Panc1 (cell line): ENCODE measurements at regions not wholly inside any gene's neighbourhood (a gene's known extent, or its start where the extent isn't known, plus 50 kb on each side); places are given as distances from the start of the nearest gene placed in this dataset.

Source experiments
- ATAC-seq: fragments of 200-7000 bp; cut with Tn5 transposase; 2 replicates; pipeline ENCODE4 v1.9.1; 2020; ENCODE audit warnings: mild to moderate bottlenecking, moderate library complexity
- BruUV-seq: library from RNA; stranded (reverse); fragments of 400-500 nt; replicated peaks from 2 replicates; lab custom pipeline; 2021; lab: Mats Ljungman, UMichigan
- CTCF ChIA-PET: fragments of 300-600 bp; sonication (Branson Sonifier 250); formaldehyde crosslinking; loops from one replicate; lab custom pipeline; 2022; ENCODE audit warnings: antibody characterized with exemption; lab: Charles Lee
- POLR2A ChIA-PET: fragments of 300-600 bp; sonication (Branson Sonifier 250); formaldehyde crosslinking; loops from one replicate; lab custom pipeline; 2022; ENCODE audit warnings: antibody characterized with exemption; lab: Charles Lee
- DNase-seq: peaks from one replicate; pipeline ENCODE4 v3.0.0-alpha.2; 2010; ENCODE audit warnings: low read depth, low spot score
- H3K27ac ChIP-seq: 2 replicates; pipeline ENCODE4 v1.5.1; 2011; ENCODE audit warnings: mild to moderate bottlenecking, low read length, inconsistent platforms
- H3K27me3 ChIP-seq: fragments of 200-500 bp; sonication (Bioruptor generic); 2 replicates; pipeline ENCODE4 v1.6.0; 2014; ENCODE audit warnings: low read length, inconsistent platforms; ENCODE audit not compliant: control insufficient read depth, insufficient read depth
- H3K36me3 ChIP-seq: fragments of 200-500 bp; sonication (Bioruptor generic); 2 replicates; pipeline ENCODE4 v1.5.1; 2014; ENCODE audit warnings: inconsistent platforms, mild to moderate bottlenecking, low read length, moderate library complexity; ENCODE audit not compliant: control insufficient read depth, insufficient read depth
- H3K4me1 ChIP-seq: 2 replicates; pipeline ENCODE4 v1.5.1; 2011; ENCODE audit warnings: inconsistent platforms, mild to moderate bottlenecking, low read length, moderate library complexity; ENCODE audit not compliant: control insufficient read depth, insufficient read depth
- H3K4me3 ChIP-seq, 2 experiments: 2 replicates each; pipeline ENCODE4 v1.5.1; 2011 to 2012; ENCODE audit warnings: low read depth in 2 of 2, low read length in 2 of 2, mild to moderate bottlenecking in 2 of 2, inconsistent platforms in 1 of 2, moderate library complexity in 1 of 2
- H3K9me3 ChIP-seq: fragments of 200-500 bp; sonication (Bioruptor generic); 2 replicates; pipeline ENCODE4 v1.5.1; 2014; ENCODE audit warnings: low read depth, mild to moderate bottlenecking, inconsistent platforms, low read length, moderate library complexity; ENCODE audit not compliant: control insufficient read depth, insufficient read depth
- CTCF ChIP-seq: fragments of 450-650 bp; IDR thresholded peaks from 2 replicates; pipeline ENCODE4 v1.5.1; 2017; ENCODE audit warnings: mild to moderate bottlenecking
- POLR2AphosphoS5 ChIP-seq: IDR thresholded peaks from 2 replicates; pipeline ENCODE4 v1.6.1; 2012; ENCODE audit warnings: mild to moderate bottlenecking, low read depth, low read length, moderate library complexity
- SIN3A ChIP-seq: IDR thresholded peaks from 2 replicates; pipeline ENCODE4 v1.6.1; 2012; ENCODE audit warnings: low read depth, mild to moderate bottlenecking, low read length, moderate library complexity, borderline replicate concordance; ENCODE audit not compliant: insufficient read depth
- TCF7L2 ChIP-seq: IDR thresholded peaks from 2 replicates; pipeline ENCODE4 v1.6.1; 2011; ENCODE audit warnings: mild to moderate bottlenecking, low read depth, low read length, inconsistent platforms
- in situ Hi-C: cut with HindIII; loops from 2 replicates; pipeline ENCODE4 v1.10.0; 2016; ENCODE audit warnings: low sequenced_read_pairs, low pct_unique_long_range_greater_than_20kb
- intact Hi-C: fragments of 100-400 bp; cut with micrococcal nuclease; formaldehyde crosslinking; loops from one replicate; pipeline ENCODE4 v1.10.0; 2022; ENCODE audit not compliant: unreplicated experiment
- TF ChIP-seq, protein P1 (sequence below), 2 experiments: IDR thresholded peaks; 2 replicates each; pipeline ENCODE4 v1.6.1; 2011 to 2012; ENCODE audit warnings: low read depth in 2 of 2, control low read depth in 1 of 2, low read length in 1 of 2, mild to moderate bottlenecking in 1 of 2, moderate library complexity in 1 of 2; ENCODE audit not compliant: insufficient read depth in 1 of 2

- Histone ChIP-seq H3K36me3 (no peaks in the 10 kb centered on the region), H3K27me3 (no peaks in the 10 kb centered on the region), H3K4me1 (no peaks in the 10 kb centered on the region), H3K27ac (no peak overlapping the region), H3K9me3 (no peaks in the 10 kb centered on the region), H3K4me3 (no peak overlapping the region)
- DNase-seq: no peak
- ChIA-PET CTCF (no interaction called here), POLR2A (no interaction called here)
- no peak for ATAC-seq
- BruUV-seq: no TSS peak
- in situ Hi-C loops (no loop called here), intact Hi-C loops (no loop called here)
- TF ChIP-seq CTCF (no peak), POLR2AphosphoS5 (no peak), TCF7L2 (no peak), SIN3A (no peak)
- TF ChIP-seq, protein P1, sequence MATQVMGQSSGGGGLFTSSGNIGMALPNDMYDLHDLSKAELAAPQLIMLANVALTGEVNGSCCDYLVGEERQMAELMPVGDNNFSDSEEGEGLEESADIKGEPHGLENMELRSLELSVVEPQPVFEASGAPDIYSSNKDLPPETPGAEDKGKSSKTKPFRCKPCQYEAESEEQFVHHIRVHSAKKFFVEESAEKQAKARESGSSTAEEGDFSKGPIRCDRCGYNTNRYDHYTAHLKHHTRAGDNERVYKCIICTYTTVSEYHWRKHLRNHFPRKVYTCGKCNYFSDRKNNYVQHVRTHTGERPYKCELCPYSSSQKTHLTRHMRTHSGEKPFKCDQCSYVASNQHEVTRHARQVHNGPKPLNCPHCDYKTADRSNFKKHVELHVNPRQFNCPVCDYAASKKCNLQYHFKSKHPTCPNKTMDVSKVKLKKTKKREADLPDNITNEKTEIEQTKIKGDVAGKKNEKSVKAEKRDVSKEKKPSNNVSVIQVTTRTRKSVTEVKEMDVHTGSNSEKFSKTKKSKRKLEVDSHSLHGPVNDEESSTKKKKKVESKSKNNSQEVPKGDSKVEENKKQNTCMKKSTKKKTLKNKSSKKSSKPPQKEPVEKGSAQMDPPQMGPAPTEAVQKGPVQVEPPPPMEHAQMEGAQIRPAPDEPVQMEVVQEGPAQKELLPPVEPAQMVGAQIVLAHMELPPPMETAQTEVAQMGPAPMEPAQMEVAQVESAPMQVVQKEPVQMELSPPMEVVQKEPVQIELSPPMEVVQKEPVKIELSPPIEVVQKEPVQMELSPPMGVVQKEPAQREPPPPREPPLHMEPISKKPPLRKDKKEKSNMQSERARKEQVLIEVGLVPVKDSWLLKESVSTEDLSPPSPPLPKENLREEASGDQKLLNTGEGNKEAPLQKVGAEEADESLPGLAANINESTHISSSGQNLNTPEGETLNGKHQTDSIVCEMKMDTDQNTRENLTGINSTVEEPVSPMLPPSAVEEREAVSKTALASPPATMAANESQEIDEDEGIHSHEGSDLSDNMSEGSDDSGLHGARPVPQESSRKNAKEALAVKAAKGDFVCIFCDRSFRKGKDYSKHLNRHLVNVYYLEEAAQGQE (IDR thresholded peaks at IDR 0.05; ENCODE audit: insufficient read depth in 1 of 2, low read depth in 2 of 2, low read length in 1 of 2): no peak
These were observed 1100.9 kb upstream of the CDH6 start for GRCh38 chr5:30092548-30092947.

GRCh38 chr5:30069441-30070263, 1123.8 kb upstream of the CDH6 start:
- ChIA-PET POLR2A (no interaction called here), CTCF (no interaction called here)
- no peaks in the 10 kb centered on the region for H3K36me3 ChIP-seq
- H3K27ac ChIP-seq: no peak overlapping the region
- no TSS peak for BruUV-seq
- H3K9me3 ChIP-seq: no peaks in the 10 kb centered on the region
- intact Hi-C loops: no loop called here
- TF ChIP-seq CTCF (no peak), SIN3A (no peak), TCF7L2 (no peak), POLR2AphosphoS5 (no peak)
- TF ChIP-seq, protein P1 (IDR thresholded peaks at IDR 0.05; ENCODE audit: insufficient read depth in 1 of 2, low read depth in 2 of 2, low read length in 1 of 2): no peak
- ATAC-seq: no peak
- H3K4me3 ChIP-seq: no peak overlapping the region
- no peaks in the 10 kb centered on the region for H3K4me1 ChIP-seq
- H3K27me3 ChIP-seq: no peaks in the 10 kb centered on the region
- in situ Hi-C loops: no loop called here
- DNase-seq: no peak
